H9 (cell line): ENCODE measurements at regions not wholly inside any gene's neighbourhood (a gene's known extent, or its start where the extent isn't known, plus 50 kb on each side); places are given as distances from the start of the nearest gene placed in this dataset.

Source experiments
- DNase-seq: peaks from one replicate; pipeline ENCODE4 v3.0.0-alpha.2; 2017
- H2AFZ ChIP-seq: one replicate; pipeline ENCODE4 v1.6.1; 2013; ENCODE audit warnings: mild to moderate bottlenecking, low read length, control low read depth, moderate library complexity
- H2AK5ac ChIP-seq: 2 replicates; pipeline ENCODE4 v1.6.1; 2013; ENCODE audit warnings: low read length, control low read depth, mixed read lengths; ENCODE audit not compliant: insufficient read length
- H2BK120ac ChIP-seq: one replicate; pipeline ENCODE4 v1.6.1; 2013; ENCODE audit warnings: low read depth, mild to moderate bottlenecking, low read length, control low read depth, inconsistent platforms; ENCODE audit not compliant: poor library complexity, severe bottlenecking
- H2BK12ac ChIP-seq: 2 replicates; pipeline ENCODE4 v1.6.1; 2013; ENCODE audit warnings: low read length, control low read depth, mixed read lengths, low read depth; ENCODE audit not compliant: insufficient read length
- H2BK15ac ChIP-seq: 2 replicates; pipeline ENCODE4 v1.6.1; 2013; ENCODE audit warnings: low read depth, low read length, control low read depth
- H2BK20ac ChIP-seq: one replicate; pipeline ENCODE4 v1.6.1; 2013; ENCODE audit warnings: low read depth, mild to moderate bottlenecking, low read length, control low read depth, inconsistent platforms; ENCODE audit not compliant: poor library complexity, severe bottlenecking
- H2BK5ac ChIP-seq: 2 replicates; pipeline ENCODE4 v1.6.1; 2013; ENCODE audit warnings: low read length, control low read depth, mixed read lengths; ENCODE audit not compliant: insufficient read length
- H3K14ac ChIP-seq: 2 replicates; pipeline ENCODE4 v1.6.1; 2013; ENCODE audit warnings: low read length, control low read depth; ENCODE audit not compliant: insufficient read depth
- H3K18ac ChIP-seq: 2 replicates; pipeline ENCODE4 v1.6.1; 2013; ENCODE audit warnings: low read depth, mild to moderate bottlenecking, mixed read lengths, low read length, control low read depth; ENCODE audit not compliant: insufficient read length
- H3K23ac ChIP-seq: 2 replicates; pipeline ENCODE4 v1.6.1; 2013; ENCODE audit warnings: low read length, control low read depth, mixed read lengths, low read depth; ENCODE audit not compliant: insufficient read length
- H3K23me2 ChIP-seq: 2 replicates; pipeline ENCODE4 v1.6.1; 2013; ENCODE audit warnings: low read depth, mild to moderate bottlenecking, mixed read lengths, low read length, control low read depth; ENCODE audit not compliant: insufficient read length, poor library complexity, severe bottlenecking
- H3K27ac ChIP-seq: 2 replicates; pipeline ENCODE4 v1.5.1; 2013; ENCODE audit warnings: low read length, control low read depth, mixed read lengths, low read depth; ENCODE audit not compliant: insufficient read length
- H3K27me3 ChIP-seq: 2 replicates; pipeline ENCODE4 v1.6.1; 2013; ENCODE audit warnings: low read length, control low read depth, inconsistent platforms; ENCODE audit not compliant: insufficient read depth
- H3K4ac ChIP-seq: 2 replicates; pipeline ENCODE4 v1.6.1; 2013; ENCODE audit warnings: low read depth, mild to moderate bottlenecking, control low read depth, inconsistent platforms, low read length, moderate library complexity
- H3K4me1 ChIP-seq: 2 replicates; pipeline ENCODE4 v1.6.1; 2013; ENCODE audit warnings: low read length, control low read depth, inconsistent platforms; ENCODE audit not compliant: insufficient read depth
- H3K4me2 ChIP-seq: 2 replicates; pipeline ENCODE4 v1.6.1; 2013; ENCODE audit warnings: low read length, control low read depth, mixed read lengths; ENCODE audit not compliant: insufficient read length, insufficient read depth
- H3K56ac ChIP-seq: 2 replicates; pipeline ENCODE4 v1.6.1; 2013; ENCODE audit warnings: low read depth, mild to moderate bottlenecking, mixed read lengths, low read length, control low read depth; ENCODE audit not compliant: insufficient read length
- H3K79me1 ChIP-seq: 2 replicates; pipeline ENCODE4 v1.6.1; 2013; ENCODE audit warnings: low read depth, mild to moderate bottlenecking, moderate library complexity, low read length, control low read depth, inconsistent platforms; ENCODE audit not compliant: insufficient read depth, poor library complexity, severe bottlenecking
- H3K79me2 ChIP-seq: 2 replicates; pipeline ENCODE4 v1.6.1; 2013; ENCODE audit warnings: low read length, control low read depth, inconsistent platforms; ENCODE audit not compliant: insufficient read depth
- H3K9ac ChIP-seq: 2 replicates; pipeline ENCODE4 v1.6.1; 2013; ENCODE audit warnings: low read length, control low read depth, mixed read lengths; ENCODE audit not compliant: insufficient read length; ENCODE audit errors: extremely low read depth
- H3K9me3 ChIP-seq: one replicate; pipeline ENCODE4 v1.6.1; 2013; ENCODE audit warnings: low read depth, low read length, inconsistent platforms; ENCODE audit not compliant: control insufficient read depth
- H3T11ph ChIP-seq: one replicate; pipeline ENCODE4 v1.6.1; 2013; ENCODE audit warnings: mild to moderate bottlenecking, low read length, control low read depth, inconsistent platforms
- H4K20me1 ChIP-seq: one replicate; pipeline ENCODE4 v1.6.1; 2013; ENCODE audit not compliant: control insufficient read depth, insufficient read length, insufficient read depth
- H4K5ac ChIP-seq: 2 replicates; pipeline ENCODE4 v1.6.1; 2013; ENCODE audit warnings: low read depth, mild to moderate bottlenecking, mixed read lengths, low read length, control low read depth; ENCODE audit not compliant: insufficient read length
- H4K8ac ChIP-seq: replicated peaks from 2 replicates; pipeline ENCODE4 v1.6.1; 2013; ENCODE audit warnings: low read length, control low read depth, mixed read lengths, low read depth; ENCODE audit not compliant: insufficient read length
- H4K91ac ChIP-seq: 2 replicates; pipeline ENCODE4 v1.6.1; 2013; ENCODE audit warnings: low read depth, mild to moderate bottlenecking, moderate library complexity, mixed read lengths, low read length, control low read depth; ENCODE audit not compliant: insufficient read length
- H3K27ac Mint-ChIP-seq, 3 experiments: 2 replicates in 2 of 3; 3 replicates in 1 of 3; pipeline ENCODE4 v1.8.0; 2020 to 2021; ENCODE audit warnings: mixed read lengths in 3 of 3, mild to moderate bottlenecking in 1 of 3, moderate library complexity in 1 of 3
- H3K27me3 Mint-ChIP-seq: 2 replicates; pipeline ENCODE4 v1.8.0; 2021; ENCODE audit warnings: low read depth, mild to moderate bottlenecking, moderate library complexity, mixed read lengths
- H3K36me3 Mint-ChIP-seq, 3 experiments: 2 replicates in 2 of 3; 3 replicates in 1 of 3; pipeline ENCODE4 v1.8.0; 2020 to 2021; ENCODE audit warnings: low read depth in 3 of 3, mixed read lengths in 3 of 3; ENCODE audit not compliant: insufficient read depth in 1 of 3
- H3K4me1 Mint-ChIP-seq, 2 experiments: 2 replicates each; pipeline ENCODE4 v1.8.0; 2020; ENCODE audit warnings: mixed read lengths in 2 of 2
- H3K4me3 Mint-ChIP-seq, 2 experiments: 2 replicates in 1 of 2; 3 replicates in 1 of 2; pipeline ENCODE4 v1.8.0; 2020 to 2021; ENCODE audit warnings: mild to moderate bottlenecking in 2 of 2, mixed read lengths in 2 of 2, moderate library complexity in 1 of 2
- H3K9me3 Mint-ChIP-seq, 2 experiments: 2 replicates in 1 of 2; 3 replicates in 1 of 2; pipeline ENCODE4 v1.8.0; 2020; ENCODE audit warnings: mild to moderate bottlenecking in 2 of 2, mixed read lengths in 2 of 2, moderate library complexity in 1 of 2
- WGBS: extraction: QIAGEN DNeasy Blood & Tissue Kit; methylation state at CpG from one replicate; pipeline ENCODE4 v1.1.7; 2013; ENCODE audit warnings: missing lambda C conversion rate, low lambda C conversion rate, mixed read lengths; ENCODE audit not compliant: insufficient read length; ENCODE audit errors: extremely low coverage; 5-methylcytosine and 5-hydroxymethylcytosine counted together
- TF ChIP-seq, protein P1 (sequence below): fragments of 200-600 bp; sonication (generic); conservative IDR thresholded peaks from 3 replicates; pipeline ENCODE4 v1.8.0; 2021; ENCODE audit warnings: antibody characterized with exemption, mild to moderate bottlenecking

DNA sequence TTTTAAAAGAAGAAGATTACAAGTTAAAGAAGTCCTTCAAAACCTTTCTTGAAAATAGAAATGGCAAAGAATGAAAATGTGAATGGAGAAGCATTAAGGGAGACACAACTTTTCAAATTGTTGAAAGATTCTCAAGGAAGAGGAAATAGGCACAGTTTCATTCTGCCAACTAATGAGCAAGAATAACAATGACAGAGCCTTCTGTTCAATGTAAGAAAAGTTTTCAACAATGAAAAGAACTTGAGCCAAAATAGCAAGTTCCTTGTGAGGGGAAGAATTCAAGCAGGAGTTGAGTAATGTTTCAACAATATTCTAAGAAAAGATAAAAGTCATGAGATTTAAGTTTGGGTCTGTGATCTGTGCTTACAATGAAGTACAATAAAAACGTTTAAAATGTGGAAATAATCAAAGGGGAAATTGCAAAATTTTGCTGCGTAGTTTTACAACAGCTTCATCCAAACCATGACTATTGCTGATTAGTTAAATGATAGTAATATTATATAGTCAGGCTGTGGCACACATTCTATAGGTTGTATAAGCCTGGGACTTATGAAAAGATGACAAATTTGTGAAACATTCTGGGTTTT lies 122.6 kb downstream of the METTL4 start:
- no peak overlapping the region for H3T11ph ChIP-seq
- no peaks in the 10 kb centered on the region for H3K23me2 ChIP-seq
- H2BK15ac ChIP-seq, result no peak overlapping the region
- H3K4me1 ChIP-seq, result no peaks in the 10 kb centered on the region
- no peak overlapping the region for H3K4me3 Mint-ChIP-seq
- H4K5ac ChIP-seq, result no peak overlapping the region
- H4K91ac ChIP-seq, result no peak overlapping the region
- H3K27ac Mint-ChIP-seq, result no peak overlapping the region
- no peak overlapping the region for H3K18ac ChIP-seq
- H2BK12ac ChIP-seq, result no peak overlapping the region
- H3K79me2 ChIP-seq, result no peaks in the 10 kb centered on the region
- no peak overlapping the region for H2BK20ac ChIP-seq
- H3K36me3 Mint-ChIP-seq, result peaks cover 0 to 10% (median 0%) of the 10 kb centered on the region in 3 experiments; a peak in 2 of 7 replicates
- H3K23ac ChIP-seq, result no peak overlapping the region
- H2AK5ac ChIP-seq, result no peak overlapping the region
- H2BK120ac ChIP-seq, result no peak overlapping the region
- H4K20me1 ChIP-seq, result no peaks in the 10 kb centered on the region
- H3K27ac ChIP-seq, result no peak overlapping the region
- H3K9ac ChIP-seq, result no peak overlapping the region
- no peak overlapping the region for H4K8ac ChIP-seq
- H3K9me3 Mint-ChIP-seq, result peaks cover 2 to 4% of the 10 kb centered on the region in 2 experiments; a peak in 4 of 5 replicates
- no peak overlapping the region for H2AFZ ChIP-seq
- no peak overlapping the region for H2BK5ac ChIP-seq
- H3K4me2 ChIP-seq, result no peak overlapping the region
- no peak overlapping the region for H3K14ac ChIP-seq
- TF ChIP-seq, protein P1, sequence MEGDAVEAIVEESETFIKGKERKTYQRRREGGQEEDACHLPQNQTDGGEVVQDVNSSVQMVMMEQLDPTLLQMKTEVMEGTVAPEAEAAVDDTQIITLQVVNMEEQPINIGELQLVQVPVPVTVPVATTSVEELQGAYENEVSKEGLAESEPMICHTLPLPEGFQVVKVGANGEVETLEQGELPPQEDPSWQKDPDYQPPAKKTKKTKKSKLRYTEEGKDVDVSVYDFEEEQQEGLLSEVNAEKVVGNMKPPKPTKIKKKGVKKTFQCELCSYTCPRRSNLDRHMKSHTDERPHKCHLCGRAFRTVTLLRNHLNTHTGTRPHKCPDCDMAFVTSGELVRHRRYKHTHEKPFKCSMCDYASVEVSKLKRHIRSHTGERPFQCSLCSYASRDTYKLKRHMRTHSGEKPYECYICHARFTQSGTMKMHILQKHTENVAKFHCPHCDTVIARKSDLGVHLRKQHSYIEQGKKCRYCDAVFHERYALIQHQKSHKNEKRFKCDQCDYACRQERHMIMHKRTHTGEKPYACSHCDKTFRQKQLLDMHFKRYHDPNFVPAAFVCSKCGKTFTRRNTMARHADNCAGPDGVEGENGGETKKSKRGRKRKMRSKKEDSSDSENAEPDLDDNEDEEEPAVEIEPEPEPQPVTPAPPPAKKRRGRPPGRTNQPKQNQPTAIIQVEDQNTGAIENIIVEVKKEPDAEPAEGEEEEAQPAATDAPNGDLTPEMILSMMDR, result no peak
- H3K56ac ChIP-seq, result no peak overlapping the region
- no peak overlapping the region for H3K4ac ChIP-seq
- no peaks in the 10 kb centered on the region for H3K9me3 ChIP-seq
- no peaks in the 10 kb centered on the region for H3K79me1 ChIP-seq
- H3K27me3 ChIP-seq, result no peaks in the 10 kb centered on the region
- no peaks in the 10 kb centered on the region for H3K27me3 Mint-ChIP-seq
- WGBS, result no CpG with 5 or more reads among the region's 2 CpGs
- DNase-seq, result no peak
- peaks cover 9% of the 10 kb centered on the region in 2 experiments for H3K4me1 Mint-ChIP-seq
